ENCODE measurements at regions not wholly inside any gene's neighbourhood (a gene's known extent, or its start where the extent isn't known, plus 50 kb on each side); places are given as distances from the start of the nearest gene placed in this dataset.

DNA sequence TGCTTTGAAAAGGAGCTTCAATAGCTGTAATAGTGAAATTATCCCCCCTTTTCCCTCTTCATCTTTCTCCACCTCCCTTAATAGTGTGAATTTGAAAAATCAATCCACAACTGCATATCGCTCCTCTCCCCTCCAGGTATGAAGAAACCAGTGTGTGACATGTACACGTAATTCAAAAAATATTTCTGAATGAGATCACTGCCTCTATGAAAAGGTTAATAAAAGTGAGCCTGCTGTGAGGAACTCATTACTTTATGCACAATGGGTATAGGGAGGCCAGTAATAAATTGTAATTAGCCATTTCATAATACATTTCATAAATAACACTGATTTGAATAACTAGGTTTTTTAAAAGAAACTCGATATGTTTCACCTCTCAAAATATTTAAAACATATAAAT is 209.0 kb upstream of the KYNU start:
- TF ChIP-seq, protein P1, sequence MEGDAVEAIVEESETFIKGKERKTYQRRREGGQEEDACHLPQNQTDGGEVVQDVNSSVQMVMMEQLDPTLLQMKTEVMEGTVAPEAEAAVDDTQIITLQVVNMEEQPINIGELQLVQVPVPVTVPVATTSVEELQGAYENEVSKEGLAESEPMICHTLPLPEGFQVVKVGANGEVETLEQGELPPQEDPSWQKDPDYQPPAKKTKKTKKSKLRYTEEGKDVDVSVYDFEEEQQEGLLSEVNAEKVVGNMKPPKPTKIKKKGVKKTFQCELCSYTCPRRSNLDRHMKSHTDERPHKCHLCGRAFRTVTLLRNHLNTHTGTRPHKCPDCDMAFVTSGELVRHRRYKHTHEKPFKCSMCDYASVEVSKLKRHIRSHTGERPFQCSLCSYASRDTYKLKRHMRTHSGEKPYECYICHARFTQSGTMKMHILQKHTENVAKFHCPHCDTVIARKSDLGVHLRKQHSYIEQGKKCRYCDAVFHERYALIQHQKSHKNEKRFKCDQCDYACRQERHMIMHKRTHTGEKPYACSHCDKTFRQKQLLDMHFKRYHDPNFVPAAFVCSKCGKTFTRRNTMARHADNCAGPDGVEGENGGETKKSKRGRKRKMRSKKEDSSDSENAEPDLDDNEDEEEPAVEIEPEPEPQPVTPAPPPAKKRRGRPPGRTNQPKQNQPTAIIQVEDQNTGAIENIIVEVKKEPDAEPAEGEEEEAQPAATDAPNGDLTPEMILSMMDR (conservative IDR thresholded peaks at IDR 0.05 in 1 of 2, IDR thresholded peaks at IDR 0.05 in 1 of 2; ENCODE audit: low read depth in 1 of 2, low read length in 2 of 2) = no peak
- no peak for TF ChIP-seq EZH2 (IDR thresholded peaks at IDR 0.05; ENCODE audit: low read length, missing control alignments)
